AG04450 (cell line): ENCODE measurements at regions not wholly inside any gene's neighbourhood (a gene's known extent, or its start where the extent isn't known, plus 50 kb on each side); places are given as distances from the start of the nearest gene placed in this dataset.

Experiments
- CTCF ChIA-PET: fragments of 300-600, 350-600 bp; formaldehyde crosslinking; extraction: SDS; loops from one replicate; lab custom pipeline; 2022; ENCODE audit warnings: antibody characterized with exemption, inconsistent platforms; lab: Charles Lee
- POLR2A ChIA-PET: fragments of 350-600 bp; formaldehyde crosslinking; extraction: SDS; loops from one replicate; lab custom pipeline; 2021; ENCODE audit warnings: antibody characterized with exemption, inconsistent platforms; lab: Yijun Ruan, JAX
- DNase-seq: peaks from one replicate; pipeline ENCODE4 v3.0.0-alpha.2; 2011; ENCODE audit warnings: low read depth, low spot score
- H3K27ac ChIP-seq: one replicate; pipeline ENCODE4 v1.5.1; 2012; ENCODE audit warnings: low read depth, low read length, control low read depth
- H3K27me3 ChIP-seq: one replicate; pipeline ENCODE4 v1.6.0; 2012; ENCODE audit warnings: low read length; ENCODE audit not compliant: control insufficient read depth, insufficient read depth
- H3K4me3 ChIP-seq: 2 replicates; pipeline ENCODE4 v1.5.1; 2011; ENCODE audit warnings: mild to moderate bottlenecking, low read depth, low read length, control low read depth
- H3K9me3 ChIP-seq: 2 replicates; pipeline ENCODE4 v1.5.1; 2012; ENCODE audit warnings: low read length; ENCODE audit not compliant: control insufficient read depth, insufficient read depth
- CTCF ChIP-seq: IDR thresholded peaks from 2 replicates; pipeline ENCODE4 v1.5.1; 2011; ENCODE audit warnings: low read depth, low read length, control low read depth, inconsistent platforms

GRCh38 chr1:30488324-30488913 is 235.0 kb downstream of the MATN1 start:
- no peak for TF ChIP-seq CTCF
- CTCF ChIA-PET: no interaction called here

DNA sequence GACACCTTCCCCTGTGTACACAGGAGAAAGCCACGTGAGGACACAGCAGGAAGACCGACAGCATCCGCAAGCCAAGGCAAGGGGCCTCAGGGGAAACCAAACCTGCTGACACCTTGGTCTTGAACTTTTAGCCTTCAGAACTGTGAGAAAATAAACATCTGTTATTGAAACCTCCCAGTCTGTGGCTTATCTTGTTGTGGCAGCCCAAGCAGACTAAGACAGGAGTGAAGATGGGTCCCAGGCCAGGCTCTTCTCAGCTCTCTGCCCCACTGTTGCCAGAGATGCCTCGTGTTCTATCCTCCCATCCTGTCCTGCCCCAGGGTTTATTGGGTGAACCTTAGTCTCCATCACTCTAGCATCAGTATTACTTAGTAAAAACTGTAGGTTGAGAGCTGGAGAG is 236.3 kb downstream of the MATN1 start:
- Histone ChIP-seq H3K4me3 (no peak overlapping the region), H3K27me3 (no peaks in the 10 kb centered on the region), H3K9me3 (peaks cover 11% of the 10 kb centered on the region), H3K27ac (no peak overlapping the region)
- CTCF ChIA-PET: interaction anchor here (0.6 kb wide), 1 partner anchor 1146 kb away, joined by 4 read pairs; no protein-coding TSS in a partner anchor
- DNase-seq: no peak
- POLR2A ChIA-PET: no interaction called here
- TF ChIP-seq CTCF: no peak

More at GRCh38 chr1:30488324-30488913, 235.0 kb downstream of the MATN1 start:
- DNase-seq: no peak
- Histone ChIP-seq H3K4me3 (no peak overlapping the region), H3K9me3 (peaks cover 4% of the 10 kb centered on the region; the same call in 1 of the 2 replicates), H3K27me3 (no peaks in the 10 kb centered on the region), H3K27ac (no peak overlapping the region)
- POLR2A ChIA-PET: no interaction called here

- TF ChIP-seq CTCF: no peak
- H3K27me3 ChIP-seq: no peaks in the 10 kb centered on the region
- no peak overlapping the region for H3K27ac ChIP-seq
- no peak for DNase-seq
- POLR2A ChIA-PET: no interaction called here
- no peak overlapping the region for H3K4me3 ChIP-seq
- peaks cover 27% of the 10 kb centered on the region for H3K9me3 ChIP-seq
- CTCF ChIA-PET: no interaction called here
These were observed 238.3 kb downstream of the MATN1 start for GRCh38 chr1:30485072-30485471.

DNA sequence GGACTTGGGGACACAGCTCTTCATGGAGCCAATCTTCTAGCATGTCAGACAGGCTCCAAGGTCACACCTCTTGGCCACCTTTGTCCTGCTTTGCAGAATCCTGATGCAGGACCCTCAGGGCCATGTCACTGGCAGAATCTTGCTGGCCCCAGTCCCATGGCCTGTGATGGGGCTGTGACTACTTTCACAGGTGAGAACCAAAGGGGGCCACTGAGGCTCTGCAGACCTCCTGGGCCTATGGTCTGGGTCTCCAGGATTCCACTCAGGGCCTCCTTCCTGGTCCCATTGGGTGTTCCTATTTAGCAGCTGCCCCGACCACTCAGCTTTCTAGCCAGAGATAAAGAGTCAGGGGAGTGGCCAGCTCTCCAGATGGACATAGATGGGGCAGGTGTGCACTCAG is 238.7 kb downstream of the MATN1 start:
- TF ChIP-seq CTCF: no peak
- ChIA-PET POLR2A (no interaction called here), CTCF (no interaction called here)
- no peaks in the 10 kb centered on the region for H3K27me3 ChIP-seq
- H3K27ac ChIP-seq: no peak overlapping the region
- no peak for DNase-seq
- H3K4me3 ChIP-seq: no peak overlapping the region
- H3K9me3 ChIP-seq: peaks cover 30% of the 10 kb centered on the region

GRCh38 chr1:30479575-30479974 is 243.8 kb downstream of the MATN1 start:
- no peak for TF ChIP-seq CTCF
- Histone ChIP-seq H3K9me3 (peaks cover 30% of the 10 kb centered on the region), H3K27ac (no peak overlapping the region), H3K27me3 (no peaks in the 10 kb centered on the region), H3K4me3 (no peak overlapping the region)
- no peak for DNase-seq
- POLR2A ChIA-PET: no interaction called here
- CTCF ChIA-PET: no interaction called here
